BLaER1 (cell line): ENCODE measurements at regions not wholly inside any gene's neighbourhood (a gene's known extent, or its start where the extent isn't known, plus 50 kb on each side); places are given as distances from the start of the nearest gene placed in this dataset.

Experiments used
- H3K27ac ChIP-seq: shearing (Covaris generic); formaldehyde crosslinking; 2 replicates; pipeline ENCODE4 v1.8.1; 2022
- H3K27me3 ChIP-seq: shearing (Covaris generic); formaldehyde crosslinking; 2 replicates; pipeline ENCODE4 v1.8.1; 2022
- H3K36me3 ChIP-seq: shearing (Covaris generic); formaldehyde crosslinking; 2 replicates; pipeline ENCODE4 v1.8.1; 2022
- H3K4me1 ChIP-seq: shearing (Covaris generic); formaldehyde crosslinking; 2 replicates; pipeline ENCODE4 v1.8.1; 2022
- H3K4me2 ChIP-seq: shearing (Covaris generic); formaldehyde crosslinking; 2 replicates; pipeline ENCODE4 v1.8.1; 2022
- H3K4me3 ChIP-seq: shearing (Covaris generic); formaldehyde crosslinking; 2 replicates; pipeline ENCODE4 v1.8.1; 2022
- H3K9ac ChIP-seq: shearing (Covaris generic); formaldehyde crosslinking; 2 replicates; pipeline ENCODE4 v1.8.1; 2022
- H3K9me3 ChIP-seq: shearing (Covaris generic); formaldehyde crosslinking; 2 replicates; pipeline ENCODE4 v1.8.1; 2022
- H4K20me1 ChIP-seq: shearing (Covaris generic); formaldehyde crosslinking; 2 replicates; pipeline ENCODE4 v1.8.1; 2022
- Cebpa-rat ChIP-seq: shearing (Covaris generic); IDR thresholded peaks from 2 replicates; pipeline ENCODE4 v1.8.1; 2022

DNA sequence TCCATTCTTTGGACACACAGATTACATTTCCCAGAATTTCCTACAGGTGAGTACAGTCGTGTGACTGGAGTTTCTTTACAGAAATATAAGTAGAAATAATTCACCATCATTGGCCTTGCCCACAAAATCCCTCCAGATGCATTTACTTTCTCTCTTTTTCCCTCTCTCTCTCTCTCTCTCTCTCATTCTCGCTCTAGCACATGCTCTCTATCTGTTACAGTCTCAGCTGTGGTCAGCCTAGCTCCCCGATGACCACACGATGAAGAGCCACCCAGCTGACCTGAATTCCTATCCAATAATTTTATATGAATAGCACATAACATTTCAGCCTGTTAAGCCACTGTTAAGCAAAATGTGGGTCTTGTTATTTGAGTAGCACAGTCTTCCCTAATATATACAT lies 507.9 kb downstream of the PCDH7 start:
- Histone ChIP-seq H3K4me3 (no peak overlapping the region), H3K9ac (no peak overlapping the region), H3K4me2 (no peak overlapping the region), H3K27ac (no peak overlapping the region), H4K20me1 (no peaks in the 10 kb centered on the region), H3K36me3 (no peaks in the 10 kb centered on the region), H3K4me1 (no peaks in the 10 kb centered on the region), H3K9me3 (no peaks in the 10 kb centered on the region), H3K27me3 (no peaks in the 10 kb centered on the region)
- no peak for TF ChIP-seq Cebpa-rat

DNA sequence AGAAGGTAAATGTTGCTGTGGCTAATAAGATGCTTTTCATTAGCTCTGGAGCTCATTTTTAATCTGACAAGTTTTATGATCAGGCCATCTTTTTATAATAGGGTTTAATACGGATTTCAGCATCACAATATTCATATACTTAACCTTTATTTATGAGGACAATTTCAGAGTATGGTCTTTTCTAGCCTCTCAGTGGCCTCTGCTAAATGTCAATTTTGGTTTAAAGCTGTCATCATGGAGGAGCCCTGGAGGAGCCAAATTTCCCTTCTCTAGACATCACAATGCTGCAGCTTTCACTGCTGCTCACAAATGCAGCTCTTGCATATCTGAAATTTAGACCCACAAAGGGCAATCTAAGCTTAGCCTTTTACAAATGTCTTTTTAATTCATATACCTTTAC lies 510.4 kb downstream of the PCDH7 start:
- no peak overlapping the region for H3K9ac ChIP-seq
- TF ChIP-seq Cebpa-rat, result no peak

DNA sequence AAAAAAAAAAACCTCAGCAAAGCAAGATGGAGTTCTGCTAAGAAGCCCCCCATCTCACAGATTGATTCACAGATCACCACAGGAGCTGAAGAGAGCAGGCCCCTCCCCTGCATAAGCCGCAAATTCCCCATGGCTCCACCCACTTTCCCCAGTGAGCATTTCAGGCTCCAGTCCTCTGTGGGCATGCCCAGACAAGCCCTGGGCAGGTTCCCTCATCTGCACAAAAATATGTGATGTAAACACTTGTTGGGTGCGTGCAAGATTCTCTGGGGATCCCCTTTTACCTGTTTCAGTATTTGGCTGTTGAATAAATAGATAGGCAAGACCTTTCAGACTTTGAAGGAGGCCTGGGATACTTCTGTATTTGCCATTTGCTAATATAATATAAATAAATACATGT lies 514.3 kb downstream of the PCDH7 start:
- Histone ChIP-seq H3K9me3 (no peaks in the 10 kb centered on the region), H3K27me3 (no peaks in the 10 kb centered on the region), H3K9ac (no peak overlapping the region), H3K36me3 (no peaks in the 10 kb centered on the region), H3K4me2 (no peak overlapping the region), H4K20me1 (no peaks in the 10 kb centered on the region), H3K27ac (no peak overlapping the region), H3K4me3 (no peak overlapping the region), H3K4me1 (no peaks in the 10 kb centered on the region)
- no peak for TF ChIP-seq Cebpa-rat

More for the DNA sequence above, 510.4 kb downstream of the PCDH7 start:
- no peaks in the 10 kb centered on the region for H3K9me3 ChIP-seq
- no peak overlapping the region for H3K4me3 ChIP-seq
- no peaks in the 10 kb centered on the region for H3K36me3 ChIP-seq
- H4K20me1 ChIP-seq, result no peaks in the 10 kb centered on the region
- no peaks in the 10 kb centered on the region for H3K27me3 ChIP-seq
- H3K27ac ChIP-seq, result no peak overlapping the region
- H3K4me2 ChIP-seq, result no peak overlapping the region
- no peaks in the 10 kb centered on the region for H3K4me1 ChIP-seq

GRCh38 chr4:31234901-31235300 lies 514.7 kb downstream of the PCDH7 start:
- no peak overlapping the region for H3K4me3 ChIP-seq
- H3K4me1 ChIP-seq, result no peaks in the 10 kb centered on the region
- no peak for TF ChIP-seq Cebpa-rat
- no peak overlapping the region for H3K4me2 ChIP-seq
- no peaks in the 10 kb centered on the region for H4K20me1 ChIP-seq
- H3K27ac ChIP-seq, result no peak overlapping the region
- no peak overlapping the region for H3K9ac ChIP-seq
- no peaks in the 10 kb centered on the region for H3K36me3 ChIP-seq
- no peaks in the 10 kb centered on the region for H3K9me3 ChIP-seq
- H3K27me3 ChIP-seq, result no peaks in the 10 kb centered on the region

DNA sequence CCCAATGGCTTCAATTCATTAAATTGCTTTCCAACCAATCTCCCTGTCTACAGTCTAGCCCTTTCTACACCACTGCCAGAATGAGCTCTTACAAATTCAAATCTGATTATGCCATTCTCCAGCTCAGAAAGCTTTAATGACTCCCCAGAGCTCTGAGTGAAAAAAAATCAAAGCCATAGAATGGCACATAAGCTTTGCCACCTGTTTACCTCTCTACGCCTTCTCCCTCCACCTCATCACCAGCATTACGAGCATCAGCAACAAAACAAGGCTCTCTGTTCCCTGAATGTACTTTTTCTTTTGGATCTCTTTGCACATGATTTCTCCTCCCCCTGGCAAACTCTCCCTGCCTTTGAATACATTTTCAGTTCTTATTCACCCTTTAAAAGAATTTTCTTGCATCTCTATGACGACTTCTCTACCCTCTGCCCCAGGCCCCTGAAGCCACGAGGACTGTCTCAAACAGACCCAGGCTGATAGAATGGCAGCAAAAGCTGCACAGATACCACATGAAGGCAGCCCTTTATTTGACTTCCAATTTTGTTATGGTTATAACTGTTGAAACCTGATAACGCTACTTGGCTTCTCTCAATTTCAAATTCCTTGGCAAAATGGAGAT lies 516.0 kb downstream of the PCDH7 start:
- Histone ChIP-seq H3K27ac (no peak overlapping the region), H3K36me3 (no peaks in the 10 kb centered on the region), H3K9me3 (no peaks in the 10 kb centered on the region), H3K4me1 (no peaks in the 10 kb centered on the region), H4K20me1 (no peaks in the 10 kb centered on the region), H3K9ac (no peak overlapping the region), H3K4me2 (no peak overlapping the region), H3K4me3 (no peak overlapping the region), H3K27me3 (no peaks in the 10 kb centered on the region)
- no peak for TF ChIP-seq Cebpa-rat

DNA sequence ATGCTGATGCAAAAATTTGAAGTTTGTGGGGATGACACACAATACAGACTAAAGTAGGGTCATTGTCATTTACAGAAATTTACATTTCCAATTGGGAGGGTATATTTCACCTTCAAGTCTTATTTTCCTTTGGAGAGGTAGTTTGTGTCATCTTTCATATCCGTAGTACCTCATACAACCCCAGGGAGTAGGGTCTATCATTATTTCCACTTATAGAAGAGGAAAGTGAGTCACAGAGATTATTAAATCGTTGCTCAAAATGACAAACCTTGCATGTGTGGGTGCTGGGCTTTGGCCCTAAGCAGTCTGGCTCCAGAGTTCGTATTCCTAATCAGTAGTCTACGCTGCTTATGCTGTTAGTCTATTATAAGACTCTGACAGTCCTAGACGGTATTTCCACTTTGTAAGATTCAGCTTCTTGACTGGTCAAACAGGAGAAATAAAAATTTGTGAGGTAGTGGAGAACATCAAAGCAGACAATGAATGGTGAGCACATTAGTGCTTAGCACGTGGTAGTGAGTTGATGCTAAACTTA lies 516.5 kb downstream of the PCDH7 start:
- no peaks in the 10 kb centered on the region for H3K9me3 ChIP-seq
- H3K36me3 ChIP-seq, result no peaks in the 10 kb centered on the region
- H3K4me2 ChIP-seq, result no peak overlapping the region
- no peak overlapping the region for H3K9ac ChIP-seq
- no peak for TF ChIP-seq Cebpa-rat
- H3K4me3 ChIP-seq, result no peak overlapping the region
- no peak overlapping the region for H3K27ac ChIP-seq
- H3K4me1 ChIP-seq, result no peaks in the 10 kb centered on the region
- H4K20me1 ChIP-seq, result no peaks in the 10 kb centered on the region
- no peaks in the 10 kb centered on the region for H3K27me3 ChIP-seq

- Histone ChIP-seq H3K27ac (no peak overlapping the region), H4K20me1 (no peaks in the 10 kb centered on the region), H3K4me1 (no peaks in the 10 kb centered on the region), H3K9me3 (no peaks in the 10 kb centered on the region), H3K36me3 (no peaks in the 10 kb centered on the region), H3K4me3 (no peak overlapping the region), H3K4me2 (no peak overlapping the region), H3K9ac (no peak overlapping the region), H3K27me3 (no peaks in the 10 kb centered on the region)
- TF ChIP-seq Cebpa-rat, result no peak
Observed at GRCh38 chr4:31237233-31237632, 517.1 kb downstream of the PCDH7 start.

DNA sequence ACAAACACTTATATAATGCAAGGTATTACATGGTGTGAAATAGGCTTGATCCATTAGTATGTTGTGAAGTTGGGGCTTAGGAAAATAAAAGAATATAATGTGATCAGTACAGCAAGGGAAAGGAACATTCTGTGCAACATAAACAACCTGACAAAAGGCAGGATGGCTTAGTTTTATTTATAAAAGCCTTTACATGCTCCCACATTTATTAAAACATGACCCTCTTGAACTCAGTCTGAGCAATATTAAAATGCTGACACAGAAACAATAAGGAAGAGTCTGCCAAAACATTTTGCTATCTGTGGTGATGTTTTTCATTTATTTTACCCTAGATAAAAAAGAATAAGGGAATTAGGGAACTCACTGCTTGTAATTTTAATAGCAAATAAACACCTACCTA lies 519.7 kb downstream of the PCDH7 start:
- Histone ChIP-seq H3K9me3 (no peaks in the 10 kb centered on the region), H3K4me3 (no peak overlapping the region), H3K27me3 (no peaks in the 10 kb centered on the region), H4K20me1 (no peaks in the 10 kb centered on the region), H3K27ac (no peak overlapping the region), H3K9ac (no peak overlapping the region), H3K4me2 (no peak overlapping the region), H3K36me3 (no peaks in the 10 kb centered on the region), H3K4me1 (no peaks in the 10 kb centered on the region)
- no peak for TF ChIP-seq Cebpa-rat

- no peaks in the 10 kb centered on the region for H3K4me1 ChIP-seq
- H3K9ac ChIP-seq, result no peak overlapping the region
- no peak for TF ChIP-seq Cebpa-rat
- no peaks in the 10 kb centered on the region for H3K27me3 ChIP-seq
- H3K27ac ChIP-seq, result no peak overlapping the region
- H3K4me3 ChIP-seq, result no peak overlapping the region
- no peaks in the 10 kb centered on the region for H3K9me3 ChIP-seq
- no peaks in the 10 kb centered on the region for H3K36me3 ChIP-seq
- no peak overlapping the region for H3K4me2 ChIP-seq
- H4K20me1 ChIP-seq, result no peaks in the 10 kb centered on the region
Observed at GRCh38 chr4:31241504-31242106, 521.4 kb downstream of the PCDH7 start.

- Histone ChIP-seq H3K36me3 (no peaks in the 10 kb centered on the region), H3K27ac (no peak overlapping the region), H3K4me2 (no peak overlapping the region), H3K9me3 (no peaks in the 10 kb centered on the region), H4K20me1 (no peaks in the 10 kb centered on the region), H3K4me1 (no peaks in the 10 kb centered on the region), H3K27me3 (no peaks in the 10 kb centered on the region), H3K9ac (no peak overlapping the region), H3K4me3 (no peak overlapping the region)
- no peak for TF ChIP-seq Cebpa-rat
Observed at GRCh38 chr4:31246856-31247255, 526.7 kb downstream of the PCDH7 start.
